Neutrophil (primary cell): ENCODE measurements at regions not wholly inside any gene's neighbourhood (a gene's known extent, or its start where the extent isn't known, plus 50 kb on each side); places are given as distances from the start of the nearest gene placed in this dataset.

Experiments
- H3K27ac ChIP-seq: fragments of 200-600 bp; sonication (generic); 2 replicates; pipeline ENCODE4 v1.5.1; 2016; ENCODE audit warnings: mild to moderate bottlenecking, moderate library complexity
- H3K27me3 ChIP-seq: fragments of 200-600 bp; sonication (generic); 2 replicates; pipeline ENCODE4 v1.6.0; 2016; ENCODE audit warnings: mild to moderate bottlenecking
- H3K36me3 ChIP-seq: fragments of 200-600 bp; sonication (generic); 2 replicates; pipeline ENCODE4 v1.5.1; 2017
- H3K4me1 ChIP-seq, 2 experiments: fragments of 200-600 bp in 1 of 2; sonication (generic) in 1 of 2; 1 replicate in 1 of 2; 2 replicates in 1 of 2; pipeline versions ENCODE4 v1.5.1 to v1.6.1; 2013 to 2016; ENCODE audit warnings: low read depth in 1 of 2, low read length in 1 of 2, mild to moderate bottlenecking in 1 of 2, moderate library complexity in 1 of 2; ENCODE audit not compliant: control insufficient read depth in 1 of 2, insufficient read depth in 1 of 2
- H3K4me3 ChIP-seq, 2 experiments: fragments of 200-600 bp in 1 of 2; sonication (generic) in 1 of 2; 1 replicate in 1 of 2; 2 replicates in 1 of 2; pipeline ENCODE4 v1.5.1; 2013 to 2016; ENCODE audit warnings: low read depth in 1 of 2, low read length in 1 of 2, mild to moderate bottlenecking in 1 of 2, moderate library complexity in 1 of 2
- H3K9me3 ChIP-seq: fragments of 200-600 bp; sonication (generic); 2 replicates; pipeline ENCODE4 v1.5.1; 2016
- CTCF ChIP-seq: fragments of 200-600 bp; sonication (generic); IDR thresholded peaks from 2 replicates; pipeline ENCODE4 v1.5.1; 2016; ENCODE audit warnings: antibody characterized with exemption

GRCh38 chr11:134622458-134622857 is 210.4 kb upstream of the B3GAT1 start:
- TF ChIP-seq CTCF: no peak
- no peak overlapping the region for H3K27ac ChIP-seq
- H3K27me3 ChIP-seq: no peaks in the 10 kb centered on the region
- H3K9me3 ChIP-seq: no peaks in the 10 kb centered on the region
- no peaks in the 10 kb centered on the region for H3K36me3 ChIP-seq
- H3K4me1 ChIP-seq: no peaks in the 10 kb centered on the region
- no peak overlapping the region for H3K4me3 ChIP-seq

GRCh38 chr11:134617360-134617759 is 205.3 kb upstream of the B3GAT1 start:
- H3K27ac ChIP-seq: no peak overlapping the region
- H3K36me3 ChIP-seq: no peaks in the 10 kb centered on the region
- H3K9me3 ChIP-seq: no peaks in the 10 kb centered on the region
- no peak for TF ChIP-seq CTCF
- H3K4me3 ChIP-seq: no peak overlapping the region
- H3K4me1 ChIP-seq: no peaks in the 10 kb centered on the region
- H3K27me3 ChIP-seq: no peaks in the 10 kb centered on the region

- Histone ChIP-seq H3K27me3 (no peaks in the 10 kb centered on the region), H3K4me3 (no peak overlapping the region), H3K27ac (no peak overlapping the region), H3K4me1 (no peaks in the 10 kb centered on the region), H3K9me3 (no peaks in the 10 kb centered on the region), H3K36me3 (no peaks in the 10 kb centered on the region)
- no peak for TF ChIP-seq CTCF
Observed at GRCh38 chr11:134616038-134616437, 204.0 kb upstream of the B3GAT1 start.

GRCh38 chr11:134615041-134615615 is 203.1 kb upstream of the B3GAT1 start:
- TF ChIP-seq CTCF: no peak
- Histone ChIP-seq H3K4me1 (no peaks in the 10 kb centered on the region), H3K4me3 (no peak overlapping the region), H3K27ac (no peak overlapping the region), H3K27me3 (no peaks in the 10 kb centered on the region), H3K9me3 (no peaks in the 10 kb centered on the region), H3K36me3 (no peaks in the 10 kb centered on the region)

- H3K27ac ChIP-seq: no peak overlapping the region
- H3K9me3 ChIP-seq: no peaks in the 10 kb centered on the region
- no peaks in the 10 kb centered on the region for H3K4me1 ChIP-seq
- H3K36me3 ChIP-seq: no peaks in the 10 kb centered on the region
- TF ChIP-seq CTCF: no peak
- no peaks in the 10 kb centered on the region for H3K27me3 ChIP-seq
- no peak overlapping the region for H3K4me3 ChIP-seq
Observed at GRCh38 chr11:134614141-134614540, 202.1 kb upstream of the B3GAT1 start.

GRCh38 chr11:134613646-134614045 is 201.6 kb upstream of the B3GAT1 start:
- Histone ChIP-seq H3K27me3 (no peaks in the 10 kb centered on the region), H3K27ac (no peak overlapping the region), H3K9me3 (no peaks in the 10 kb centered on the region), H3K36me3 (no peaks in the 10 kb centered on the region), H3K4me1 (no peaks in the 10 kb centered on the region), H3K4me3 (no peak overlapping the region)
- no peak for TF ChIP-seq CTCF
